GM19452 (cell line): ENCODE measurements at regions not wholly inside any gene's neighbourhood (a gene's known extent, or its start where the extent isn't known, plus 50 kb on each side); places are given as distances from the start of the nearest gene placed in this dataset.

ENCODE experiments used
- ATAC-seq: cut with Tn5 transposase; IDR thresholded peaks from one replicate; pipeline ENCODE4 v1.9.1; 2021; ENCODE audit not compliant: unreplicated experiment

GRCh38 chr21:16071761-16072160 is 342.0 kb downstream of the USP25 start:
- no peak for ATAC-seq

DNA sequence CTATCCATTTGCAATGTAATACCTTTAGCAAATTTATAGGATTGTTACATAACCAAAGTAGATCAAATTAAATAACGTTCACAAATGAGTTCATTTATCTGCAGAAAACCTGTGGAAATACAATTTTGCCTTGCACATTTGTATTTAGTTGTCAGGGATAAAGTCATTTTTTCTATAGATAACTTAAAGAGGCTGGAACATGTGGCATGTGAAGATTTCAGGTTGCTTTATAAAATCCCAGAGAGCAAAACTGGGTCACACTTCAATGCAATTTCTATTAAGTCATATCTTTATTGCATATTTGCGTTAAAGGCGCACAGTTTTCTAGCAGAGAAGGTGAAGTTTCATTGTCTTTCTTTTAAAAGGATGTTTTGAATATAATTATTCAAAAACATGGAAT is 342.4 kb downstream of the USP25 start:
- no peak for ATAC-seq

DNA sequence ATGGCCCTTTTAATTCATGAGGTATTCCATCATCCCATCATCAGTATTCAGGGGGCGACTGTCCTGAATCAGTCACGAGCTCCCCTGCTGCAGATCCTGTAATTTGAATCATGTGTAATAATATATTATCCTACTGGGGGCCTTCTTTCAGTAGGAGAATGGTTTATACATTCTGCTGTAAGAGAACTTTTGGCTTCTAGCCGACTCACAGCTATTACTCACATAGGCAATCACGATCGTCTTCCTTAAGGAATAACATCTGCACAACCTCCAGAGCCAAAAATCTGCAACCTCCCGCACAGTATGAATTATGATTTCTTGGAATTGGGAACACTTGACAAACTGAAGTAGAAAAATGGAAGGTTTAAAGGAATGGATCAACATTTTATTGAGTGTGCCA is 343.0 kb downstream of the USP25 start:
- no peak for ATAC-seq

DNA sequence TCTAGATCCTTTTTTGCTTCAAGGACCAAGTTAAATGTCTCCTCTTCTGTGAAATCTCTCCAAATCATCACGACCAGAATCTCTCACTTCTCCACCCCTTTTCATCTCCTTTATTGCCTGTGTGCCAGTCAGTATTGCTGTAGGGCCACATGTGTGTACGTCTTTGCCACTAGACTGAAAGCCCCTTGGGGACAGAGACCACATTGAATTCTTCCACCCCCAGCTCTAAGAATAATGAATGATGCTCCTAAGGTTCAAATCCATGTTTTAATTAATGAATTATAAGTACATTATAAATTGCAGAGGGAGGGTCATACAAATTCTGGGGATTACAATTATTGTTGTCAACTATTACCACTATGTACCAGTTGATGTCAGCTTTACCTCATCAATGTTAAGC is 343.8 kb downstream of the USP25 start:
- ATAC-seq: no peak

GRCh38 chr21:16074950-16075489 is 345.2 kb downstream of the USP25 start:
- no peak for ATAC-seq

DNA sequence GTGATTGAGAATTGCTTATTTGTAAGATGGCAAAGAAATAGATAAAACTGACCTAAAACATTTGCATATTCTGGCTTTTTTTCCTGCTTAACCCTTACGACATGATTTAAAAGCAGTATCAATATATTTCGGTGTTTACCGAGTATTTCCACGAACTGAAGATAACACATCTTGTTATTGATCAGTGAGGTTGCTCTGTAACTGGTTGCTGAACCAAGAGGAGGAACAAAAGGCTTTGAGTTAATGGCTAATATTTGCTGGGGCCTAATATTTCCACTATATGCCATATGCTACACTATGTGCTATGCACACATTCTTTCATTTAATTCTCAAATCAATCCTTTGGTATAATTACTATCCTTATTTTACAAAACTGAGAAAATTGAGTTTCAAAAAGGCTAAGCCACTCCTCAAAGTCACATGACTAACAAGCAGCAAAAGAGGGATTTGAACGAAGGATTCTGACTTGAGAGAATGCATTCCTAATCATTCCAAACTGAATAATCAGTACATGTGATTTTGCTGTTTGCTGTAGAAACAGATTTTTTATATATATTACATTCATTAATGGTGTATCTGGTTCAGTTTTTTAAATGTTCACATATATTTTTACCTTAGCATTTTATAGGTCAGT is 346.0 kb downstream of the USP25 start:
- ATAC-seq: no peak

GRCh38 chr21:16076465-16076864 is 346.7 kb downstream of the USP25 start:
- no peak for ATAC-seq

- ATAC-seq: no peak
Measured at GRCh38 chr21:16078382-16078781, 348.6 kb downstream of the USP25 start.

DNA sequence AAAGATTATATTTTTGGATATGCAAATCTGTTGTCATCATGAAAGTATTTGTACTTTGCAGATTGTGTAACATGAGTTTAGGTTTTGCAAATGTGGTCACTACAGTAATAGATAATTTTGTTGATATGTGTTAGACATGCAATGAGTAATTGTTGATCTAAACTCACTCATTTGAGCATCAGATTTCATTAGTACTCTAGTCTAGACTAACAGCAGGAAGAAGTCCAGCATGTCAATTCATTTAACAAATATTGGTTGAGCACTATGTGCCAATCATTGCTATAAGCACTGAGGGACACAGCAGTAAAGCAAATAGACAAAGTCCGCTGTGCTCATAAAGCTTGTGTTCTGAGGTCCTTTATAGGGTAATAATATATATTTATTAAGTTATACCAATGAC is 350.0 kb downstream of the USP25 start:
- no peak for ATAC-seq

- no peak for ATAC-seq
Measured at GRCh38 chr21:16081304-16081703, 351.5 kb downstream of the USP25 start.

- no peak for ATAC-seq
Measured at GRCh38 chr21:16082038-16082816, 352.4 kb downstream of the USP25 start.

DNA sequence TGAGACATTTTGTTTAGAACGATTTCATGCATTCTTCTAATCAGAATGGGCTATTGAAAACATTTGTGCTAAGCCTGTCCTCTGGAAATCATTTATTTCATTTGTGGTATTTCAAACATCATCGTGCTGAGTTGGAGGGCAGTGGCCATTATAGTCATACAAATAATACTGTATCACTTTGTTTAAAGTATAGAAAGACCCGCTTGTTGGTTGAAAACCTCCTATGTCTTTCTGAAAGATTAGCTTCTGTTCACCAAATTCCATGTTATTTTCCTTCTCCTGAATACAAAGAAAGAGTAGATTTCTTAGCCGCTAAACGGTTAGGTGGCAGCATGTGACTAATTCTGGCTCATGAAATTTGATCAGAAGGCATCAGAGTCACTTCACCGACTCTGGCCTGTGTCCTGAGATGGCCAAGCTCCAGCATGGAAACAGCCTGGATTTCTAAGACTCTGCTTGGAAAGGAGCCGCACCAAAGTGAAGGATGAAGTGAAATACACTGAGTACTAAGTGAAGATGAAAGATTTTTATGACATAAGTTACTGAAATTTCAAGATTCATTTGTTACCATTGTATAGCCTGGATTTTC is 355.1 kb downstream of the USP25 start:
- no peak for ATAC-seq

DNA sequence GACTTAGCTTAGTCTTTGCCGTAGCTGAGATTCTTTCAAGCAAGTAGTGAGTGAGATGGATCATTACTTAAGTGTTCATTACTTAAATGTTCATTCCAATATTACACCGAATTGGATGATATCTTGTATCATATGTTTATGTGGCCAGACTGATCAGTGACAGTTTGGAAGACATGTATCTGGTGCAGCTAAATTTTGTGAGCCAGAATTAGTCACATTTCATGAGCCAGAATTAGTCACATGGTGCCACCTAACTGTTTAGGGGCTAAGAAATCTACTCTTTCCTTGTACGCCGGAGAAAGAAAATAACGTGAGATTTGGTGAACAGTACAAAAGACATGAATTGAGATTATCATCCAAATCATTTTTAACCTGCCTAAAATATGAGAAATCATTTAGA is 355.6 kb downstream of the USP25 start:
- no peak for ATAC-seq

GRCh38 chr21:16086121-16086520 is 356.3 kb downstream of the USP25 start:
- no peak for ATAC-seq

- no peak for ATAC-seq
Measured at GRCh38 chr21:16086936-16087335, 357.2 kb downstream of the USP25 start.

DNA sequence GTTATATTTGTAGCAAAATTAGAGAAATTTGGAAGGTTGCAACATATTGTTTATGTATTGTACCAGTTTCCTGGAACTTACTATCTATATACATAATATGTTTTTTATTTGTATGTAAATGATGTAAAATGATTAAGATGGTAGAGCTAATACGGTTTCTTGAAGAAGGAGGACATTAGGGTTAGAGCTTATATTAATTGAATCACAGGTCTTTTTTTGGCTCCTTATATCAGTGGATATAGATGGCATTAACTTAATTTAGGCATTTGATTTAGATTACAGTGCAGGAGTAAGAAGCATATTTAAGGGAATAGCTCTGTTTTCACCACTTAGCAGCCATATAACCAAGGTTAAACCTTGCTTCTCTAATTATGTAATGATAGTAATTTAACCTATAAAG is 357.7 kb downstream of the USP25 start:
- no peak for ATAC-seq

- ATAC-seq: no peak
Measured at GRCh38 chr21:16088056-16088455, 358.3 kb downstream of the USP25 start.

DNA sequence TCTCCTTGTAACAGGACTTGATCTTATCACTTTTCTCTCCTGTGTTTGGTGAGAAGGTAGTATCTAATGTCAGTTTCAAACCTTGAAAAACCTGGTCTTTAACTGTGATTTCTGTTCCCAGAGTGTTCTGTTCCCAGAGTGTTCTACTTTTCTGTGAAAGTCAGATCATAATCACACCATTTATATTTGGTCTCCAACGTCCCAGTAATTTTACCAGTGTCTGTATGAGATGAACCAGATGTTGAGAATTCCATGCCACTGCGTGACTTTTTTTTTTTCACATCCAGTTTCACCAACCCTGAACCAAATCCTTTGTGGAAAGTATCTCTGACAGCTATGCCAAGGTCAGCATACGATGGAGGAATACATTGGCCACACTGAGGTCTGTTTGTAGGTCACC is 365.2 kb downstream of the USP25 start:
- no peak for ATAC-seq

- ATAC-seq: no peak
Measured at GRCh38 chr21:16096988-16097387, 367.2 kb downstream of the USP25 start.

- no peak for ATAC-seq
Measured at GRCh38 chr21:16102113-16102512, 372.3 kb downstream of the USP25 start.

DNA sequence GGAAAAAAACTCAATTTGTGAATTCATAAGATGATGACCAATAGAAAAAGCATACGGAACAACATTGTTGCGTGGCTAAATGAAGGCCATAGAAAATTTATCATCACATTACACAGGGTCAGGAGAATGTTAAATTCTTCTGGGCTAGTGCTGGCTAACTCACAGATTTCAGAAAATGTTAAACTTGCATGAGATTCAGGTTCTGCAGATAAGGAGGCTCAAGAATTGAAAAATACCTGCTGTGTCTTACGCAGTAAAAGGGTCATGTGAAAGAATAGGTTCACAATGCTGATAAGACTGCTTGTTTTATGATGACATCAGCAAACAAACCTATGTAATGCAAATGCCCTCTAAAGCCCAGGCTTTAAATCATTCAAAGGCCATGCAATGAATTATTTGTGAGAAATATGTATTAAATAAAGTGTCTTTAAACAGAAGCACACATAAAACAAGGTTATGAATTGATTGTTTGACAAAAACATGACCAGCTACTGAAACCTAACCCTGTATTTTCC is 378.8 kb downstream of the USP25 start:
- ATAC-seq: no peak
